DMS79 (cell line): ENCODE measurements at regions not wholly inside any gene's neighbourhood (a gene's known extent, or its start where the extent isn't known, plus 50 kb on each side); places are given as distances from the start of the nearest gene placed in this dataset.

Experiments
- DNase-seq: peaks from one replicate; lab custom pipeline; 2025; lab: John Stamatoyannopoulos, UW

DNA sequence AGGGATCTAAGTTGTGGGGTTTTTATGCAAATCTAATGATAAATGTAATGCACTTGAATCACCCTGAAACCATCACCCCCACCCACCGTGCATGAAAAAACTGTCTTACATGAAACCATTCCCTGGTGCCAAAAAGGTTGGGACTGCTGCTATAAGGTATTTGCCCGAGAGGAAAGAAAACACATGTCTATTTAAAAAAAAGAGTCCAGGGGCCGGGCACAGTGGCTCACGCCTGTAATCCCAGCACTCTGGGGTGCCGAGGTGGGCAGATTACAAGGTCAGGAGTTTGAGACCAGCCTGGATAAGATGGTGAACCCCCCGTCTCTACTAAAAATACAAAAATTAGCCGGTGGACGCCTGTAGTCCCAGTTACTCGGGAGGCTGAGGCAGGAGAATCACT, 1372.8 kb upstream of the CDH2 start:
- no peak for DNase-seq

GRCh38 chr18:29547626-29548025, 1370.7 kb upstream of the CDH2 start:
- DNase-seq = no peak

DNA sequence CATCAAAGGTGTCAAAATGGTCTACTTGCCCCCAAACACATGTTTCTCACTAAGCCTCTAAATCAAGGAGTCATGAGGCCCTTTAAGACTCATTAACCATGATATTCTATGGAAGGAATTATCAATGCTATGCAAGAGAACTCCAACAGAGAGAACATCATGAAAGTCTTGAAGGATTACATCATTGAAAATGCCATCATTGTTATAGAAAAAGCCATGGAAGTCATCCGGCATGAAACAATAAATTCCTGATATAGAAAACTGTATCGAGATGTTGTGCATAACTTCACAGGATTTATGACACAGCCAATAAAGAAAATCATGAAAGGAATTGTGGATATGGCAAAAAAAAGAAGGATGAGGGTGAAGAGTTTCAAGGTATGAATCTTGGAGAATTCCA, 1363.6 kb upstream of the CDH2 start:
- DNase-seq = no peak

DNA sequence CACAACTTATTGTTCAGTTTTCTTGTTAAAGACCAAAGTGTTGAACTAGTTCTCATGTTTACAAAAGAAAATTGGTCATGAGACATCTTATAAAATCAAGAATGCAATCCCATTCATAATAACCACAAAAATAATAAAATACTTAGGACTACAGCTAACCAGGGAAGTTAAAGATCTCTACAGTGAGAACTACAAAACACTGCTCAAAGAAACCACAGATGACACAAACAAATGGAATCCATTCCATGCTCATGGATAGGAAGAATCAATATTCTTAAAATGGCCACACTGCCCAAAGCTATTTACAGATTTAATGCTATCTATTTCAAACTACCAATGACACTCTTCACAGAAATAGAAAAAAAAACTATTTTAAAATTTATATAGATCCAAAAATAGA, 1354.8 kb upstream of the CDH2 start:
- no peak for DNase-seq

- DNase-seq = no peak
These were observed 1346.4 kb upstream of the CDH2 start for GRCh38 chr18:29523371-29523770.

DNA sequence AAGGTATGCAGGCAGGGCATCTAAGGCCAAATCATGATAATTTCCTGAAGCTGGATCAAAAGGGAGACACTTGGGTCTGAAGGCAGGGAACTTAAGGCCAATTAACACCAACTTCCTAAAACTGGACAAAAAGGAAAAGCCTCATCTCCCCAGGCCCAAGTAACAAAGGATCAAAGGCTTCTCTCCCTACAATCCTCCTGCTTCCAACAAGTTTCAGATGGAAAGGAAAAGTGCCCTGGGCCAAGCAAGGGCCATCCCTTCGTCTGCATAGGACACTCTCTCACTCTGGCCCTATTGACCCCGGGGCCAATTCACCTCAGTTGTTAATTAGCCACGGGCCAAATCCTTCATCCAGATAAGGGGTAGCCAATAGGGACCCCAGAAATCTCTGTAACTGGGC, 1335.8 kb upstream of the CDH2 start:
- DNase-seq = no peak

GRCh38 chr18:29512203-29512602, 1335.3 kb upstream of the CDH2 start:
- DNase-seq = no peak

- no peak for DNase-seq
These were observed 1325.0 kb upstream of the CDH2 start for GRCh38 chr18:29501952-29502351.

DNA sequence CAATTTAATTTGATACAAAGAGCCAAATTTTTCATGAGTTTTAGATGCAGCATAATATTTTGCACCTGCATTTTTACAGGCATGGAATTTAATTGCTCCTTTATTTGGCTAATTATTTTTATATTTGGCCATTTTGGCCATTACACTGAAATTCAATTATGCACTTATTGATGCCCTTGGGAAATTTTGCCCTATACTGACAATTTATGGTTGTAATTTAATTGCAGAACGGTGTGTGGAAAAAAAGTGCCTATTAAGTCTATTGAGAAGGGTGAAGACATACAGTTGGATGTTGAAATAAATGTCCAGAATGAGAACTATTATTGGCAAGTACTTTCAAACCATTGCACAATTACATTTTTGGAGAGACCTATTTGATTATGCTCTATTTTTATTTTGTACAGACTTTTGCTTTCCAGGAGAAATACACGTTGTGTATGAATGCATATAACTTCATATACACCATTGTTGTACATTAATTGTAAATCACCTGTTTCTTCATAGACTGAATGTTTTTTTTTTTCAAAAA, 1319.3 kb upstream of the CDH2 start:
- DNase-seq = no peak

GRCh38 chr18:29494371-29494770, 1317.4 kb upstream of the CDH2 start:
- DNase-seq = no peak

- DNase-seq = no peak
These were observed 1315.0 kb upstream of the CDH2 start for GRCh38 chr18:29491907-29492306.

DNA sequence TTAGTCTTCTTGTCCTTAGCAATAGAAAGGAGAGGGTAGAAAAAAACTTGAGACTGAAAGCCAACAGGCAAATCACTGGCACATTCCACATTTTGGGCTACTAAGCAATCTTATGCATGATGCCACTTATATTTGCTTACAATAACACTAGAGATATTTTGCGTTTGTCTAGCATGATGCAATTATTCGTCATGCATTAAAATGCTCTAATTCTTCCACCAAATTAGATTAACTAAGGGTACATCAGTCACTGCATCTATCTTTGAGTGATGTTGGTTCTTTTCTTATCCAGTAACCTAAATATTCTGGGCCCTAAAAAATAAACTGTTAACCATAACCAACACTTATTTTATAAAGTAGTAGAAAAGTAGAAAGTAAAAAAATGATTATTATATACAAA, 1311.7 kb upstream of the CDH2 start:
- no peak for DNase-seq

DNA sequence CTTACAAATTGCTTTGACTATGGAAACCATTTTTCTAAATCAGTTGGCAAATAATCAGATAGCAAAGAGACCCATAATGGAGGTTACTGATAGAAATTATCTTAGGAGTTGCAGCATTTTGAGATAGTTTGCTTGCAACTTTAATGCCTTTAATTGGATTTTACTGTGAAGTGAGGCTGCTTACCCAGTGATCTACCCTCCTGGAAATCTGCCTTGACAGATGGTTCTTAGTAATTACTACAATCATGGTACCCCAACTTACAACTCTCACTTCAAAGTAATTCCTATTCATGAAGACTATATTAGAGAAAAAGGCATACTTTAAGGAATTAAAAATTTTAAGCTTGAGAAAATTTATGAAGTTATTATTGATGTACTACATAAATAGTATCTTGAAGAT, 1288.6 kb upstream of the CDH2 start:
- no peak for DNase-seq

DNA sequence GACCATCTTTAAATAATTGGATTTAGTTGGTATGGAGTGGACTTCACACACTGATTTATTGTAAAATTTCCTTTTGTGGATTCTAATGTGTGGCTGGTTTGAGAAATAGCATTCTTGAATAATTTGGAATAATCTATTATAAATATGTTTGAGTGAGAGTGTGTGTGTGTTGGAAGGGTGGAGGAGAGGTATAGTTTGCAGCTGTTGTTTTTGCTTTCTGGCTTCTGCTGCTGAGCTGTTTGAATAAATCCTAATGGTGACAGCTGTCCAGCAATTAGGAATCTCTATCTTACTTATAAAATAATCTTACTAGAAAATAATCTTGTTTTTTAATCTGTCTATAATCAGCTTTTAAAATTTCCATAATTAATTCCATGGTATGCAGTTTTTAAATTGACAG, 1283.0 kb upstream of the CDH2 start:
- DNase-seq = no peak

DNA sequence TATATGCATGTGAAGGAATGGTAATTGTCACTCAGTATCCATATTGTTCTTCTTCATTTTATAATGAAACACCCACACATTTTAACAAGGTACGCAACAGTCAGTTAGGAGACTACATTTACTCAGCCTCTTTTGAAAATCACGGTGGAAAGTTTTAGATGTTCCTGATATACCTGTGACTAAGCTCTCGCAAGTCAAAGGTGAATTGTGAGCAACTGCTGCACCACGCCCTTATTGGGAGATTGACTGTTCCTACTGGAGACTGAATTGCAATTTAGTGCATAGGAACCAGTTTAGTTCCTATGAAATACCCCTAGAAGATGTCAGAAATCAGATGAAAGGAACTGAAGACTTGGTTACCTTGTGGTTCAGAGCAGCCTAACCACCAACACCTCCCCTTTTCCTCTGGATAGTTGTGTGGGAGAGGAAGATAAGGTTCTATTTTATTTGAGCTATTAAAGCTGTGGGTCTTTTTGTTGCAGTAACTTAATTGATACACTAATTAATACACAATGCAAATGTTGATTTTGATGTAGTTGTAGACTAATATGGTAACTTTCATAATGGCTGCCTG, 1280.5 kb upstream of the CDH2 start:
- no peak for DNase-seq

GRCh38 chr18:29449424-29449823, 1272.5 kb upstream of the CDH2 start:
- no peak for DNase-seq

DNA sequence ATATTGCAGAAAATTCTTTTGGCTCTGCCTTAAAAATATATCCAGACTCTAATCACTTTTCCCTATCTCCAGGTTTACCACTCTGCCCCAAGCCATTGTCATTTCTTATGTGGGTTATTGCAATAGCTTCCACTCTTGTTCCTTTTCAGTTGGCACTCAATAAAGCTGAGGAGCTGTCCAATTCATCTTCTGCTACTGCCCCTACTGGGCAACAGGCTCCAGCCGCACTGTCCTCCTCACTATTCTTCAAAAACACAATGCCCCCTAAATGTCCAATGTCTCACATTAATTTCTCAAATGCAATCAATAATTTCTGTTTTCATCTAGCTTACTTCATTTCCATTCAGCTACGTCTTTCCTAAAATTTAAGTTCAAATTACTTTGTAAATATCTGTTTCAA, 1262.5 kb upstream of the CDH2 start:
- DNase-seq = no peak

DNA sequence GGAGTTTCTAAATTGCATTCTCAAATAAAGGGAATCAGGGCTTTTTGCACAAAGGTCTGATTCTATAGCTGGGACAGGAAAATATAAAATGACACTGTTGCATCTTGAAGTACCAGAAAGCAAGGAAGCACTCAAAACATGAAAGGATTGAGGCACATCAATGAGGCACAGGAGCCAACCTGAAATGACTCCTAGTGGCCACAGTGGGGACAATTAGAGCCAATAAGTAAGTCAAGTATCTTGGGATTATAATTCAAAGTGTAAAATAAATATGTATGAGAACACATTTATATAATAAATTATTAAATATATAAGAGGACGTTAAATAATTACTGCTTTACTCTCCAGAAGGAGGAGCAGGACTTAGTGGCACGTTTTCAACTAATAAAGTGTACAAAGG, 1259.5 kb upstream of the CDH2 start:
- DNase-seq = no peak

DNA sequence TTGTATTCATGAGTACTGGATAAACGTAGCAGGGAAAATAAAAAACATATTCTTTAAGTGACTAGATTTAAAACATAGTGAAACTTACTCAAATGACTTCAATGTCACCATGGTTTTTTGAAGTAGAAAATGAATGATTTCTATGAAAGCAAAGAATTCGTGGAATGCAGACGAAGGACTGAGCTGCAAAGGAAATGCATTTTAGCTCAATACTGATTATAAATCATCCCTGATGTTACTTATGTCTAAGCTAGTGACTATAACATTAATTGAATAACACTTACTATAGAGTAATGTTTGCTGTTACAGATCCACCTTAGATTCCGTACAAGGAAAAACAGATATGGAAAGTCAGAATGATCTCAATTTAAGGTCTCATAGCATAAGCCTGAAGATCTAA, 1257.7 kb upstream of the CDH2 start:
- DNase-seq = no peak

GRCh38 chr18:29430416-29430815, 1253.5 kb upstream of the CDH2 start:
- no peak for DNase-seq

GRCh38 chr18:29418136-29418535, 1241.2 kb upstream of the CDH2 start:
- DNase-seq = no peak

DNA sequence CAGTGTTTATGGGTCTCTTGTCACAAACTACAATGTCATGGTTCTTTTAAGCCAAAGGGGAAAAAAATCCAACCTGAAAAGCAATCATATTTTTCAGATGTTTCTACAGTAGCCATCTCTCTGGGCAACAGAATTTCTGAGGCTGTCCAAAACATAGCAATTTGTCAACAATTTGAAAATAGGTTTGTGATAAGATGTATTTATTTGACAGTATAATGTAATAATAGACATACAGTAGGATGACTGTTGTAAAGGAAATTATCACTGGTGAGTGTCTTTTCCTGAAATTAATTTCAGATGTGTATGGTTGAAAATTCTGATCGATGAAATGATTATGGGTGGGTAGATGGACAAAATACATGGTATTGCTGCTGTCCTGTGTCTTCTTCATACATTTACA, 1230.1 kb upstream of the CDH2 start:
- no peak for DNase-seq

DNA sequence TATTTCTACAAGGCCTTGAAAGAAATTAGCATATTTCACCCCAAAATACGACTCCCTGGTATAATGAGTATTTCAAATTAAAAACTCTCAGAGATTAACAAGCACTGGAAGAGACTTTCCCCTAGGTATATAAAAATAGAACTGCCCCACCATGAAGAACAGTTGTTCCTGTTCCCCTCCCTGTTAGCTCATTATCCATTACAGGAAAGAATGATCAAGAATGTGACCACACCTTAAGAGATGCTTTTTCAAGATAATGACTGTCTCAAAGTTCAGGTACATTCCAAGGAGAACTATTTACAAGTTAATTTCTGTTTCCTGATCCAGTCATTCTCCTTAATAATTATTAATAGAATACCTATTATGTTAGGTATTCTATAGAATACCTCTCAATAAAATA, 1220.6 kb upstream of the CDH2 start:
- no peak for DNase-seq
